Mesendoderm (in vitro differentiated cells): ENCODE measurements at regions not wholly inside any gene's neighbourhood (a gene's known extent, or its start where the extent isn't known, plus 50 kb on each side); places are given as distances from the start of the nearest gene placed in this dataset.

Experiments
- DNase-seq: peaks from one replicate; pipeline ENCODE4 v3.0.0; 2013
- H2AK5ac ChIP-seq: 2 replicates; pipeline ENCODE4 v1.6.1; 2013; ENCODE audit warnings: low read length, inconsistent platforms
- H2BK120ac ChIP-seq: 2 replicates; pipeline ENCODE4 v1.6.1; 2013; ENCODE audit warnings: low read depth, mild to moderate bottlenecking, low read length, moderate library complexity, mixed read lengths
- H2BK15ac ChIP-seq: replicated peaks from 2 replicates; pipeline ENCODE4 v1.6.1; 2013; ENCODE audit warnings: low read depth, mild to moderate bottlenecking, moderate library complexity
- H2BK5ac ChIP-seq: 2 replicates; pipeline ENCODE4 v1.6.1; 2013; ENCODE audit warnings: low read length, inconsistent platforms
- H3K18ac ChIP-seq: 2 replicates; pipeline ENCODE4 v1.6.1; 2013; ENCODE audit warnings: mild to moderate bottlenecking, low read length, mixed read lengths
- H3K23ac ChIP-seq: one replicate; pipeline ENCODE4 v1.6.1; 2013; ENCODE audit warnings: low read length
- H3K27ac ChIP-seq: 2 replicates; pipeline ENCODE4 v1.5.1; 2013; ENCODE audit warnings: low read depth, mild to moderate bottlenecking, inconsistent platforms, low read length, moderate library complexity
- H3K27me3 ChIP-seq: 2 replicates; pipeline ENCODE4 v1.6.1; 2013; ENCODE audit warnings: low read length, control low read depth, mild to moderate bottlenecking, inconsistent platforms; ENCODE audit not compliant: insufficient read depth, poor library complexity
- H3K36me3 ChIP-seq: 2 replicates; pipeline ENCODE4 v1.6.1; 2013; ENCODE audit warnings: low read length, inconsistent platforms; ENCODE audit not compliant: control insufficient read depth, insufficient read depth
- H3K4ac ChIP-seq: one replicate; pipeline ENCODE4 v1.6.1; 2013; ENCODE audit warnings: low read depth, mild to moderate bottlenecking, low read length, moderate library complexity
- H3K4me1 ChIP-seq: 2 replicates; pipeline ENCODE4 v1.6.1; 2013; ENCODE audit warnings: low read depth, low read length, inconsistent platforms; ENCODE audit not compliant: control insufficient read depth
- H3K4me2 ChIP-seq: 2 replicates; pipeline ENCODE4 v1.6.1; 2013; ENCODE audit warnings: low read length
- H3K4me3 ChIP-seq: 2 replicates; pipeline ENCODE4 v1.5.1; 2013; ENCODE audit warnings: mild to moderate bottlenecking, low read length
- H3K56ac ChIP-seq: one replicate; pipeline ENCODE4 v1.6.1; 2013; ENCODE audit warnings: low read length
- H3K79me1 ChIP-seq: 2 replicates; pipeline ENCODE4 v1.6.1; 2013; ENCODE audit warnings: low read length, inconsistent platforms
- H3K79me2 ChIP-seq: 2 replicates; pipeline ENCODE4 v1.6.1; 2013; ENCODE audit warnings: mild to moderate bottlenecking, low read length; ENCODE audit not compliant: control insufficient read depth, insufficient read depth
- H3K9ac ChIP-seq: 2 replicates; pipeline ENCODE4 v1.6.1; 2013; ENCODE audit warnings: low read length, inconsistent platforms
- H4K5ac ChIP-seq: one replicate; pipeline ENCODE4 v1.6.1; 2013; ENCODE audit warnings: low read length
- H4K8ac ChIP-seq: one replicate; pipeline ENCODE4 v1.6.1; 2013; ENCODE audit warnings: low read depth, mild to moderate bottlenecking, control low read depth, low read length, moderate library complexity
- WGBS: extraction: QIAGEN DNeasy Blood & Tissue Kit; methylation state at CpG from one replicate; pipeline ENCODE4 v1.1.7; 2013; ENCODE audit warnings: low lambda C conversion rate, missing lambda C conversion rate; ENCODE audit not compliant: insufficient coverage; ENCODE audit errors: extremely low coverage; 5-methylcytosine and 5-hydroxymethylcytosine counted together

DNA sequence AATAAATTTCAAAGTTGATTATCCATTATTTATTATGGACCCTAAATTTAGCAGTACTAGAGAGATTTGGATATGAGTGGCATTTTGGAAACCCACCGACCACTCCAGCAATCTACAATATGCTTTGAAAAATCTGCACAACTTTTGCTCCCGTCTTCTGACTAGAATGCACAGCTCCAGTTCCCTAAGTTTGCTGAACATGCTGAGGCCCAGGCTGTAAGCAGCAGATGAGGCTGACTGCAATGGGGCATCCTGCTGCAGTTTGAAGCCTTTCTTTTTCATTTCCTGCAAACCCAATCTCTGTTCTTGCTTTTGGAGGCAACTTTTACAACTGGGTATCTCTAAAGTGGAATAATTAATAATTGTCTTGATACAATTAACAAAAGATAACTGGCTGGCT, 405.8 kb downstream of the ATP23 start:
- no peak overlapping the region for H2BK120ac ChIP-seq
- WGBS = no CpG with 5 or more reads among the region's 2 CpGs
- H3K4ac ChIP-seq = no peak overlapping the region
- H3K56ac ChIP-seq = no peak overlapping the region
- no peak overlapping the region for H2BK5ac ChIP-seq
- no peak overlapping the region for H3K9ac ChIP-seq
- no peak overlapping the region for H4K8ac ChIP-seq
- DNase-seq = no peak
- no peak overlapping the region for H3K23ac ChIP-seq
- H2AK5ac ChIP-seq = no peak overlapping the region
- H2BK15ac ChIP-seq = no peak overlapping the region
- no peaks in the 10 kb centered on the region for H3K36me3 ChIP-seq
- H3K79me2 ChIP-seq = no peaks in the 10 kb centered on the region
- H3K18ac ChIP-seq = no peak overlapping the region
- no peak overlapping the region for H3K4me3 ChIP-seq
- H4K5ac ChIP-seq = no peak overlapping the region
- H3K27me3 ChIP-seq = no peaks in the 10 kb centered on the region
- H3K27ac ChIP-seq = no peak overlapping the region
- H3K79me1 ChIP-seq = no peaks in the 10 kb centered on the region
- no peak overlapping the region for H3K4me2 ChIP-seq
- H3K4me1 ChIP-seq = no peaks in the 10 kb centered on the region

DNA sequence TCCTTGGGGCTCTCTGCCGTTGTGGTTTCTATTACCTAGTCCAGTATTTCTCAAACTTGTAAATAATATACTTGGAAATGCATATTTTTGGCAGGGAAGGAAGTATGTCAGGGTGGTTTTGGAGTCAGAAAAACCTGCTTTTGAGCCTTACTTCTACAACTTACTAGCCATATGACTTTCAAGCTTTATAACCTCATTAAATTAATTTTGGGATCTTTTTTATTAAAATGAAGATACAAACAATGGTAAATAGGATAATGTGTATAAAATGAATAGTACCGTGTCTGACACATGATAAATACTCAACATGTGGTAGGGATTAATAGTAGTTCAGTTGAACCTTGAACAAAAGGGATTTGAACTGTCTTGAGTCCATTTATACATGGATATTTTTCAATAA, 406.3 kb downstream of the ATP23 start:
- no peaks in the 10 kb centered on the region for H3K79me2 ChIP-seq
- H3K36me3 ChIP-seq = no peaks in the 10 kb centered on the region
- no peak overlapping the region for H3K56ac ChIP-seq
- H3K27ac ChIP-seq = no peak overlapping the region
- no peak overlapping the region for H3K4me2 ChIP-seq
- 100% methylated on average over 1 of the region's 2 CpGs for WGBS
- H2BK5ac ChIP-seq = no peak overlapping the region
- H3K4me1 ChIP-seq = no peaks in the 10 kb centered on the region
- no peak overlapping the region for H2BK15ac ChIP-seq
- H2BK120ac ChIP-seq = no peak overlapping the region
- H3K27me3 ChIP-seq = no peaks in the 10 kb centered on the region
- no peak overlapping the region for H3K9ac ChIP-seq
- H3K4me3 ChIP-seq = no peak overlapping the region
- H3K18ac ChIP-seq = no peak overlapping the region
- DNase-seq = no peak
- no peak overlapping the region for H3K23ac ChIP-seq
- H4K8ac ChIP-seq = no peak overlapping the region
- H3K4ac ChIP-seq = no peak overlapping the region
- no peaks in the 10 kb centered on the region for H3K79me1 ChIP-seq
- H2AK5ac ChIP-seq = no peak overlapping the region
- no peak overlapping the region for H4K5ac ChIP-seq

DNA sequence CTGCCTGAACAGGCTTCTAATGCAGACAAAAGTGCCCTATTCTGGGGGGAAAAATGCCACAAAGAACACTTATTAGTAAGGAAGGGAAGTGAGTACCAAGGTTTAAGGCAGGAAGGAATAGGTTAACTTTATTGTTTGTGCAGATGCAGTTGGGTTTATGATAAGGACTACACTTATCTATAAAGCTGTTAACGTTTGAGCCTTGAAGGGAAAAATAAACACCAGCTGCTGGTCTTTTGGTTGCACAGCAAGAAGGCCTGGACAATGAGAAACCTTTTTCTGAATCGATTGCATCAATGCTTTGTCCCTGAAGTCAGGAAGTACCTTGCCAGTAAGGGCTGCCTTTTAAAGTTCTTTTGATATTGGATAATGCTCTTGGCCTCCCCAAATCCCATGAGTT, 407.8 kb downstream of the ATP23 start:
- no peak for DNase-seq
- no peaks in the 10 kb centered on the region for H3K27me3 ChIP-seq
- no peak overlapping the region for H4K5ac ChIP-seq
- no peak overlapping the region for H2BK15ac ChIP-seq
- H3K56ac ChIP-seq = no peak overlapping the region
- no peaks in the 10 kb centered on the region for H3K79me2 ChIP-seq
- no peak overlapping the region for H3K4me2 ChIP-seq
- H3K18ac ChIP-seq = no peak overlapping the region
- H3K4ac ChIP-seq = no peak overlapping the region
- H3K4me3 ChIP-seq = no peak overlapping the region
- H4K8ac ChIP-seq = no peak overlapping the region
- H3K27ac ChIP-seq = no peak overlapping the region
- H3K4me1 ChIP-seq = no peaks in the 10 kb centered on the region
- no peak overlapping the region for H2BK5ac ChIP-seq
- no peak overlapping the region for H2AK5ac ChIP-seq
- H3K79me1 ChIP-seq = no peaks in the 10 kb centered on the region
- no CpG with 5 or more reads among the region's 2 CpGs for WGBS
- H3K36me3 ChIP-seq = no peaks in the 10 kb centered on the region
- no peak overlapping the region for H3K23ac ChIP-seq
- no peak overlapping the region for H2BK120ac ChIP-seq
- H3K9ac ChIP-seq = no peak overlapping the region

DNA sequence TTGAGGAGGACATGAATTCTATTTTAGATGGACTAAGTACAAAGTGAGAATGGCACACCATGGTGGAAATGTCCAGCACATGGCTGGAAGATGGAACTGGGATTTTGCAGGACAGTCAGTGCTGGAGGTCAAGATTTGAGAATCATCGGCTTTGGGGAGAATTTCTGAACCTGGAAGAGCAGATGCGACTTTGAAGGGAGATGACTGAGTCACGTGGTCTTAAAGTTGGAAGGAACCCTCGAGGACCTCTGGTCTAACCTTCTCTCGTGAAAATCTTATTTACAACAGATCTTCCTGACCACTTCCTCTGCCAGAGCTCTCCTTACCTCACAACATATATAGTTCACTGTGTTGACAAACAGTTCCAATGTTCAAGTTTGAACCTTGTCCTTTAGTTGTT, 415.4 kb downstream of the ATP23 start:
- H3K9ac ChIP-seq = no peak overlapping the region
- no peak overlapping the region for H3K23ac ChIP-seq
- no peaks in the 10 kb centered on the region for H3K79me1 ChIP-seq
- no peak overlapping the region for H4K8ac ChIP-seq
- no peak overlapping the region for H2BK5ac ChIP-seq
- no peak overlapping the region for H3K18ac ChIP-seq
- H2BK120ac ChIP-seq = no peak overlapping the region
- no peak for DNase-seq
- no peak overlapping the region for H3K27ac ChIP-seq
- no peaks in the 10 kb centered on the region for H3K4me1 ChIP-seq
- H3K36me3 ChIP-seq = no peaks in the 10 kb centered on the region
- H4K5ac ChIP-seq = no peak overlapping the region
- no peak overlapping the region for H3K56ac ChIP-seq
- H3K4me2 ChIP-seq = no peak overlapping the region
- no peaks in the 10 kb centered on the region for H3K27me3 ChIP-seq
- no peak overlapping the region for H3K4me3 ChIP-seq
- H2AK5ac ChIP-seq = no peak overlapping the region
- H3K79me2 ChIP-seq = no peaks in the 10 kb centered on the region
- no peak overlapping the region for H3K4ac ChIP-seq
- WGBS = no CpG with 5 or more reads among the region's 5 CpGs
- H2BK15ac ChIP-seq = no peak overlapping the region

DNA sequence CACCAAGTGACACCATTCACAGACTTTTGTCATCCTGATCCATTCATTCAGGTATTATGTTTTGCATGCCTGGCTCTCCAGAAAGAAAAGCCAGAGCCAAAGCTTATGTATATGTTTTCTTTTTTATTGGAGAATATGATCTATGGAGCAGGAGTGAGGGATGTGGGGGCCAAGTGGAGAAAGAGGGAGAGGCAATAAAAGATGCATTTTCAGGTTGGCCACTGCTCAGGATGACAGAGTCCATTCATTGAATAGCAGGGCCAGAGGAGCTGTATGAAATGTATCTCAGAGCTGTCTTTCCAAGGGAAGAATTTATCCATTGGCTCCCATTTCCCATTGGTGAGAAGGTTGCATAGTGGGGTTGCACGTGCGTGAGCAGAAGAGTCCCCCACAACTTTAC, 416.1 kb downstream of the ATP23 start:
- Histone ChIP-seq H3K4me2 (no peak overlapping the region), H3K79me1 (no peaks in the 10 kb centered on the region), H3K23ac (no peak overlapping the region), H3K4me1 (no peaks in the 10 kb centered on the region), H3K36me3 (no peaks in the 10 kb centered on the region), H4K8ac (no peak overlapping the region), H3K18ac (no peak overlapping the region), H3K4ac (no peak overlapping the region), H3K9ac (no peak overlapping the region), H3K79me2 (no peaks in the 10 kb centered on the region), H2BK5ac (no peak overlapping the region), H2AK5ac (no peak overlapping the region), H2BK15ac (no peak overlapping the region), H2BK120ac (no peak overlapping the region), H3K27ac (no peak overlapping the region), H4K5ac (no peak overlapping the region), H3K56ac (no peak overlapping the region), H3K4me3 (no peak overlapping the region), H3K27me3 (no peaks in the 10 kb centered on the region)
- WGBS = no CpG with 5 or more reads among the region's 2 CpGs
- no peak for DNase-seq

DNA sequence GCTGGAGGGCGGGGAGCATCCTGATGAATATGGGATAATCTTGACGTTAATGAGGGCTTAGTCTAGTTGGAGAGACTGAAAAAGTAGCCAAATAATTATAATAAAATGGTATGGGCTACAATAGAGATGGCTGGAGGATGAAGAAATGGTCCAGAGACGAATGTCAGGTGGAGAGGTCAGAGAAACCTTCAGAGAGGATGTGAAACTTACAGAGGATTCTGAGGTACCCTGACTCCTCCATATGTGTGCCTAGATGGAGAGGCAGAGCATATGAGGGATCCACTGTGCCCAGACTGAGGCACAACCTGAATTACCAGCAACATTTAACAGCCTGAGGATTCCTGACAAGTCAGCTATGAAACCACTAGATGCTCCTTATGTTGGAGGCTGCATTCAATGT, 417.0 kb downstream of the ATP23 start:
- Histone ChIP-seq H2BK5ac (no peak overlapping the region), H3K79me2 (no peaks in the 10 kb centered on the region), H2AK5ac (no peak overlapping the region), H3K4me3 (no peak overlapping the region), H3K56ac (no peak overlapping the region), H2BK15ac (no peak overlapping the region), H3K27ac (no peak overlapping the region), H3K4me1 (no peaks in the 10 kb centered on the region), H3K18ac (no peak overlapping the region), H3K4ac (no peak overlapping the region), H3K79me1 (no peaks in the 10 kb centered on the region), H4K8ac (no peak overlapping the region), H3K23ac (no peak overlapping the region), H3K27me3 (no peaks in the 10 kb centered on the region), H2BK120ac (no peak overlapping the region), H3K36me3 (no peaks in the 10 kb centered on the region), H3K4me2 (no peak overlapping the region), H4K5ac (no peak overlapping the region), H3K9ac (no peak overlapping the region)
- no peak for DNase-seq
- WGBS = no CpG with 5 or more reads among the region's 3 CpGs
